Neural cell (in vitro differentiated cells): ENCODE measurements at regions not wholly inside any gene's neighbourhood (a gene's known extent, or its start where the extent isn't known, plus 50 kb on each side); places are given as distances from the start of the nearest gene placed in this dataset.

Experiments used
- H2AFZ ChIP-seq: fragments of 200-600, 300-800 bp; sonication (generic), shearing (Covaris generic); 2 replicates; pipeline ENCODE4 v1.6.0; 2014; ENCODE audit warnings: low read depth, mild to moderate bottlenecking, antibody characterized with exemption, low read length, moderate library complexity
- H3F3A ChIP-seq: fragments of 200-600 bp; shearing (Covaris generic); 2 replicates; pipeline ENCODE4 v1.6.1; 2016; ENCODE audit warnings: mild to moderate bottlenecking, moderate library complexity, mixed read lengths, antibody characterized with exemption, low read length; ENCODE audit not compliant: insufficient read depth, poor library complexity, severe bottlenecking
- H3K27ac ChIP-seq: fragments of 200-600, 300-800 bp; sonication (generic), shearing (Covaris generic); 2 replicates; pipeline ENCODE4 v1.5.1; 2014; ENCODE audit warnings: mild to moderate bottlenecking, low read length, moderate library complexity
- H3K27me3 ChIP-seq: fragments of 300-800, 200-600 bp; sonication (generic), shearing (Covaris generic); 2 replicates; pipeline ENCODE4 v1.6.0; 2014; ENCODE audit warnings: mild to moderate bottlenecking, low read depth, low read length, moderate library complexity; ENCODE audit not compliant: insufficient read depth
- H3K36me3 ChIP-seq: fragments of 300-800, 200-600 bp; sonication (generic), shearing (Covaris generic); 2 replicates; pipeline ENCODE4 v1.5.1; 2014; ENCODE audit warnings: mild to moderate bottlenecking, antibody characterized with exemption, low read length, moderate library complexity; ENCODE audit not compliant: insufficient read depth
- H3K4me2 ChIP-seq: fragments of 300-800, 200-600 bp; sonication (generic), shearing (Covaris generic); 2 replicates; pipeline ENCODE4 v1.6.0; 2014; ENCODE audit warnings: mild to moderate bottlenecking, low read length
- H3K4me3 ChIP-seq: fragments of 300-800, 200-600 bp; sonication (generic), shearing (Covaris generic); 2 replicates; pipeline ENCODE4 v1.5.1; 2014; ENCODE audit warnings: mild to moderate bottlenecking, low read length, moderate library complexity
- H3K79me2 ChIP-seq: fragments of 200-600 bp; shearing (Covaris generic); replicated peaks from 2 replicates; pipeline ENCODE4 v1.6.0; 2014; ENCODE audit warnings: mild to moderate bottlenecking, low read length, moderate library complexity; ENCODE audit not compliant: insufficient read depth
- H3K9ac ChIP-seq: fragments of 300-800, 200-600 bp; sonication (generic), shearing (Covaris generic); 2 replicates; pipeline ENCODE4 v1.6.1; 2016; ENCODE audit warnings: mild to moderate bottlenecking, low read length, mixed read lengths
- H3K9me2 ChIP-seq: fragments of 200-600 bp; shearing (Covaris generic); 2 replicates; pipeline ENCODE4 v1.6.1; 2016; ENCODE audit warnings: mild to moderate bottlenecking, low read length, mixed read lengths; ENCODE audit not compliant: insufficient read depth
- H3K9me3 ChIP-seq: fragments of 200-600, 300-800 bp; sonication (generic), shearing (Covaris generic); 2 replicates; pipeline ENCODE4 v1.6.1; 2016; ENCODE audit warnings: mild to moderate bottlenecking, mixed run types, low read length, moderate library complexity, mixed read lengths
- H4K20me1 ChIP-seq: fragments of 200-600 bp; shearing (Covaris generic); 2 replicates; pipeline ENCODE4 v1.6.1; 2016; ENCODE audit warnings: mild to moderate bottlenecking, mixed run types; ENCODE audit not compliant: insufficient read depth
- EP300 ChIP-seq: fragments of 450-650 bp; conservative IDR thresholded peaks from 2 replicates; pipeline ENCODE4 v1.6.1; 2014; ENCODE audit warnings: antibody characterized with exemption, mild to moderate bottlenecking, moderate library complexity; ENCODE audit not compliant: poor library complexity, severe bottlenecking
- EZH2 ChIP-seq: fragments of 200-600, 300-800 bp; shearing (Covaris generic), sonication (generic); IDR thresholded peaks from 2 replicates; pipeline ENCODE4 v1.6.1; 2014; ENCODE audit warnings: antibody characterized with exemption, low read length, borderline replicate concordance, mild to moderate bottlenecking; ENCODE audit not compliant: insufficient read depth, poor library complexity, severe bottlenecking
- MXI1 ChIP-seq: fragments of 450-650 bp; conservative IDR thresholded peaks from 2 replicates; pipeline ENCODE4 v1.6.1; 2014; ENCODE audit warnings: antibody characterized with exemption, mild to moderate bottlenecking; ENCODE audit not compliant: poor library complexity, severe bottlenecking
- POLR2AphosphoS5 ChIP-seq: IDR thresholded peaks from 2 replicates; pipeline ENCODE4 v1.6.1; 2012
- RAD21 ChIP-seq: fragments of 450-650 bp; conservative IDR thresholded peaks from 2 replicates; pipeline ENCODE4 v1.6.1; 2014; ENCODE audit warnings: antibody characterized with exemption, mild to moderate bottlenecking, moderate library complexity
- SMC3 ChIP-seq: fragments of 450-650 bp; conservative IDR thresholded peaks from 2 replicates; pipeline ENCODE4 v1.6.1; 2014; ENCODE audit warnings: antibody characterized with exemption, mild to moderate bottlenecking, moderate library complexity; ENCODE audit not compliant: poor library complexity
- TAF1 ChIP-seq: IDR thresholded peaks from 2 replicates; pipeline ENCODE4 v1.6.1; 2012; ENCODE audit warnings: low read depth
- TF ChIP-seq, protein P1 (sequence below): IDR thresholded peaks from 2 replicates; pipeline ENCODE4 v1.6.1; 2012; ENCODE audit warnings: borderline replicate concordance
- TF ChIP-seq, protein P2 (sequence below): fragments of 450-650 bp; IDR thresholded peaks from 2 replicates; pipeline ENCODE4 v1.5.1; 2014; ENCODE audit warnings: antibody characterized with exemption, mild to moderate bottlenecking, moderate library complexity; ENCODE audit not compliant: poor library complexity, severe bottlenecking

DNA sequence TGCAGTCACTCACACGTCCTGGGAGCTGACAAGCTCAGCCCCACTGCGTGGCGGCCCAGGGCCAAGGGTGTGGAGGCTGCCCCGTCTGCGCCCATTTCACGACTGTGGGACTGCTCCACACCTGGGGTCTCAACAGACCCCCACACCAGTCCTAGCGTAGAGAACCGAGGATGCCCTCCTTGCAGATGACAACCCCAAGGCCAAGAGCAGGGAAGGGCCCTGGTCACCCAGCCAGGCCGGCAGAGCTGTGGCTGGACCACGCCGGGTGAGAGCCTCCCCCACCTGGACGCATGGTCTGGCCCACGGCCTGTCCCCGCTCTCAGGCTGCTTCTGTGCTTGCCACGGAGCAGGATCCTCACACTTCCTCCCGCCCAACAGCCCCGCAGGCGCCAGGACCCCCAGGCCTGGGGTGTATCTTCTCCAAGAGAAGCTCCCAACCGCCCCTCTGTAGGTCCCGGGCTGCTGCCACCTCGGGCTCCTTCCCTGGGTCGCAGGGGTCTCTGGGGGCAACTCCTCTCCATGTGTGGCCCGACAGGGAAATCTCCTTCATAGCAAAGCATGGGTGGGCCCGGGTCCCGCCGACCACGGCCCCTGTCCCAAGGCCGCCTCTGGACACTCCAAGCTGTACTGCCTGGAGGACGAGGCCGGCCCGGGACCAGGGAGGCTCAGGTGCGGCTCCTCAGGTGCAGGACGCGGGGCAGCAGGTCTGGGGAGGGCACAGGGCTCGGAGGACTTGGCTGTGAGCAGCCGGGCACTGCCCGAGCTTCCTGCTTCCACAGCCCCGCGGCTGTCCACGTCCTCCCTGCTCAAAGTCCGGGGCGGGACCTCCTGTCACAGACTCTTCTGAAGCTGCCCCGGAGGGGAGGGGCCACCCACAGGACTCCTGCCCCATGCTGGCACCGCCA lies 88.8 kb downstream of the FOXL3 start:
- H3K9me2 ChIP-seq = no peaks in the 10 kb centered on the region
- no peaks in the 10 kb centered on the region for H4K20me1 ChIP-seq
- H3K27ac ChIP-seq = no peak overlapping the region
- no peak overlapping the region for H3K9ac ChIP-seq
- H2AFZ ChIP-seq = no peak overlapping the region
- H3K79me2 ChIP-seq = no peaks in the 10 kb centered on the region
- H3K4me2 ChIP-seq = no peak overlapping the region
- H3K27me3 ChIP-seq = no peaks in the 10 kb centered on the region
- TF ChIP-seq SMC3 = no peak
- TF ChIP-seq MXI1 = no peak
- no peak for TF ChIP-seq RAD21
- no peak for TF ChIP-seq TAF1
- TF ChIP-seq EZH2 = no peak
- no peak for TF ChIP-seq EP300
- no peak for TF ChIP-seq POLR2AphosphoS5
- TF ChIP-seq, protein P1, sequence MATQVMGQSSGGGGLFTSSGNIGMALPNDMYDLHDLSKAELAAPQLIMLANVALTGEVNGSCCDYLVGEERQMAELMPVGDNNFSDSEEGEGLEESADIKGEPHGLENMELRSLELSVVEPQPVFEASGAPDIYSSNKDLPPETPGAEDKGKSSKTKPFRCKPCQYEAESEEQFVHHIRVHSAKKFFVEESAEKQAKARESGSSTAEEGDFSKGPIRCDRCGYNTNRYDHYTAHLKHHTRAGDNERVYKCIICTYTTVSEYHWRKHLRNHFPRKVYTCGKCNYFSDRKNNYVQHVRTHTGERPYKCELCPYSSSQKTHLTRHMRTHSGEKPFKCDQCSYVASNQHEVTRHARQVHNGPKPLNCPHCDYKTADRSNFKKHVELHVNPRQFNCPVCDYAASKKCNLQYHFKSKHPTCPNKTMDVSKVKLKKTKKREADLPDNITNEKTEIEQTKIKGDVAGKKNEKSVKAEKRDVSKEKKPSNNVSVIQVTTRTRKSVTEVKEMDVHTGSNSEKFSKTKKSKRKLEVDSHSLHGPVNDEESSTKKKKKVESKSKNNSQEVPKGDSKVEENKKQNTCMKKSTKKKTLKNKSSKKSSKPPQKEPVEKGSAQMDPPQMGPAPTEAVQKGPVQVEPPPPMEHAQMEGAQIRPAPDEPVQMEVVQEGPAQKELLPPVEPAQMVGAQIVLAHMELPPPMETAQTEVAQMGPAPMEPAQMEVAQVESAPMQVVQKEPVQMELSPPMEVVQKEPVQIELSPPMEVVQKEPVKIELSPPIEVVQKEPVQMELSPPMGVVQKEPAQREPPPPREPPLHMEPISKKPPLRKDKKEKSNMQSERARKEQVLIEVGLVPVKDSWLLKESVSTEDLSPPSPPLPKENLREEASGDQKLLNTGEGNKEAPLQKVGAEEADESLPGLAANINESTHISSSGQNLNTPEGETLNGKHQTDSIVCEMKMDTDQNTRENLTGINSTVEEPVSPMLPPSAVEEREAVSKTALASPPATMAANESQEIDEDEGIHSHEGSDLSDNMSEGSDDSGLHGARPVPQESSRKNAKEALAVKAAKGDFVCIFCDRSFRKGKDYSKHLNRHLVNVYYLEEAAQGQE = no peak
- TF ChIP-seq, protein P2, sequence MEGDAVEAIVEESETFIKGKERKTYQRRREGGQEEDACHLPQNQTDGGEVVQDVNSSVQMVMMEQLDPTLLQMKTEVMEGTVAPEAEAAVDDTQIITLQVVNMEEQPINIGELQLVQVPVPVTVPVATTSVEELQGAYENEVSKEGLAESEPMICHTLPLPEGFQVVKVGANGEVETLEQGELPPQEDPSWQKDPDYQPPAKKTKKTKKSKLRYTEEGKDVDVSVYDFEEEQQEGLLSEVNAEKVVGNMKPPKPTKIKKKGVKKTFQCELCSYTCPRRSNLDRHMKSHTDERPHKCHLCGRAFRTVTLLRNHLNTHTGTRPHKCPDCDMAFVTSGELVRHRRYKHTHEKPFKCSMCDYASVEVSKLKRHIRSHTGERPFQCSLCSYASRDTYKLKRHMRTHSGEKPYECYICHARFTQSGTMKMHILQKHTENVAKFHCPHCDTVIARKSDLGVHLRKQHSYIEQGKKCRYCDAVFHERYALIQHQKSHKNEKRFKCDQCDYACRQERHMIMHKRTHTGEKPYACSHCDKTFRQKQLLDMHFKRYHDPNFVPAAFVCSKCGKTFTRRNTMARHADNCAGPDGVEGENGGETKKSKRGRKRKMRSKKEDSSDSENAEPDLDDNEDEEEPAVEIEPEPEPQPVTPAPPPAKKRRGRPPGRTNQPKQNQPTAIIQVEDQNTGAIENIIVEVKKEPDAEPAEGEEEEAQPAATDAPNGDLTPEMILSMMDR = no peak
- H3K36me3 ChIP-seq = no peaks in the 10 kb centered on the region
- no peaks in the 10 kb centered on the region for H3K9me3 ChIP-seq
- no peak overlapping the region for H3K4me3 ChIP-seq
- H3F3A ChIP-seq = no peaks in the 10 kb centered on the region

DNA sequence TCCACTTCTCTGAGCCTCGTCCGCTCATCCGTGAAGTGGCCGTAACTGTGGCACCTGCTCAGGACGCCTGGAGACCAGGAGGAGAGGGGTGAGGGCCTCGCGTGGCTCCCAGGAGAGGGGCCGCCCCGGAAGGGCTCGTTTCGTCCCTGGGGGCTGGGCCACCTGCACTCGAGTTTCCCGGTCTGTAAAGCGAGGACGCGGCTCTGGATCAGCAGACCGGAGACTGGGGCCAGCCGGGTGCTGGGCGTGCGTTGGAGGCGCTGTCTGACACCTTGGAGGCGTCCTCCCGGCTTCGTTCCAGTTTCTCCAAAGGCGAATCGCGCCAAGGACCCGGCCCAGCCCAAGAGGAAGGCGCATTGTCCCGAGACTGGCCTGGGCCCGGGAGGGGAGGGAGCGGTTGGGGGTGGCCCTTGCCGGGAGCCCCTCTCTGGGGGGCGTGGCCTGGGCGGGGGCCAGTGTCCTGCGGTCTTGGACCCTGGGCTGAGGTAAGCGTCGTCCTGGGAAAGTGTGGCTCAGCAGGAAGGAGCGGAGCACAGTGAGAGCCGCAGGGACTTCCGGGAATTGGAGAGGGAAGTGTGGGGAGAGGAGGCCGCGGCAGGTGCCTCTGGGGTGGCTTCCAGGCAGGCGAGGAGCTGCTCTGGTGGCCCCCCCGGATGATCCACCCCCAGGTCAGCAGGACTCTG lies 89.6 kb downstream of the FOXL3 start:
- Histone ChIP-seq H3K9ac (no peak overlapping the region), H3F3A (no peaks in the 10 kb centered on the region), H2AFZ (no peak overlapping the region), H4K20me1 (no peaks in the 10 kb centered on the region), H3K79me2 (no peaks in the 10 kb centered on the region), H3K9me2 (no peaks in the 10 kb centered on the region), H3K27ac (no peak overlapping the region), H3K9me3 (no peaks in the 10 kb centered on the region), H3K27me3 (no peaks in the 10 kb centered on the region), H3K4me3 (no peak overlapping the region), H3K36me3 (no peaks in the 10 kb centered on the region), H3K4me2 (no peak overlapping the region)
- TF ChIP-seq TAF1 = no peak
- TF ChIP-seq MXI1 = no peak
- TF ChIP-seq RAD21 = no peak
- no peak for TF ChIP-seq SMC3
- TF ChIP-seq, protein P2 = no peak
- TF ChIP-seq EZH2 = no peak
- TF ChIP-seq, protein P1 = no peak
- TF ChIP-seq EP300 = no peak
- no peak for TF ChIP-seq POLR2AphosphoS5
